HG03432 (cell line): ENCODE measurements at regions not wholly inside any gene's neighbourhood (a gene's known extent, or its start where the extent isn't known, plus 50 kb on each side); places are given as distances from the start of the nearest gene placed in this dataset.

Experiments used
- ATAC-seq: cut with Tn5 transposase; IDR thresholded peaks from one replicate; pipeline ENCODE4 v1.9.1; 2021; ENCODE audit warnings: mild to moderate bottlenecking, moderate library complexity; ENCODE audit not compliant: unreplicated experiment

DNA sequence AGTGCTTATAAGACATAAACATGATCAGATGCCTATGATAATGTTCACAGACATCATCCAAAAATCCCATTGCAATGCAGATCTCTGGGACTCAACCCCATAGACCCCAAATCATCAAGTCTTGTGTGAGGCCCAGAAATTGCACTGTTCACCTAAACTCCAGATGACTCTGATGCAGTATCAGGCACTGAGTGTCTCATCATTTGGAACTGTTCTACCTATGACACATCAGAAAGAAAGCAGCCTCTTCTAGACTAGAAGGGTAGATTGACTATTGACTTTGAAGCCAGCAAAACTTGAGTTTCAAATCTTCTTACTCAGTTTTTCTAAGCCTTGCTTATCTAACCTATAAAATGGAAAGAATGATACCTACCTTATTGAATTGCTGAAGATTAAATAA is 58.7 kb upstream of the PAPPA start:
- no peak for ATAC-seq

DNA sequence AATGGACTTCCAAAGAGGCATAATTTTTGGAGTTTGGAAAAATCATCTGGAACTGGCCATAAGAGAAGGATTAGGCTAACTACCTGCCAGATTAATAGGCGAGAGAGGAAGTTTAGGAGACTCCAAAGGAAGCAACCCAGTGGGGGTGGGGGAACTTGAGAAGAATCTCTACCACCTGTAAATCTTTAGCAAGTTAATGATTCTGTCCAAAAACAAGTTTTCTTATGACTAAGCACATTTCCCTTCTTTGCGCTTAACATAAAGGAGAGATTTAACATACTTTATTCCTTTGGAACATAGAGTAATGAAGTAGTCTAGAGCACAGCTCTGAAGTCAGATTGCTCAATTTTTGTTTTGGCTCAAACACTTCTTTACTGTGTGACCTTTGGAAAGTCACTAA is 58.2 kb upstream of the PAPPA start:
- ATAC-seq, result no peak

DNA sequence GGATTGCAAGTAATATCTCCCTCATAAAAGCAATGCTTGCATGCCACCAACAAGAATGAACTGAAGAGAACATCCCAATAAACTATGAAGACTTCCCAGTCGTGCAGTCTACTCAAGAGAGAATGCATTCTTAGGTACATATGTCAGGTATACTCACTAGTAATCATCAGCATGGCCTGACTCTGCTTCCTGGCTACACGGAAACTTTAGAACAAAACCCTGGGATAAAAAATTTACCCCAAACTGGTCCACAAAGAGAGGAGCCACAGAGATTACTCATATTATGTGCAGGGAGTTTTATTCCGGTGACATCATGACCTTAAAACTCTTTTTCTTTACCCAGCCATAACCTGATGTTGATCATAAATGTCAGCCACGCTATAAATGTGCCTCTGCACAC is 57.5 kb upstream of the PAPPA start:
- no peak for ATAC-seq

DNA sequence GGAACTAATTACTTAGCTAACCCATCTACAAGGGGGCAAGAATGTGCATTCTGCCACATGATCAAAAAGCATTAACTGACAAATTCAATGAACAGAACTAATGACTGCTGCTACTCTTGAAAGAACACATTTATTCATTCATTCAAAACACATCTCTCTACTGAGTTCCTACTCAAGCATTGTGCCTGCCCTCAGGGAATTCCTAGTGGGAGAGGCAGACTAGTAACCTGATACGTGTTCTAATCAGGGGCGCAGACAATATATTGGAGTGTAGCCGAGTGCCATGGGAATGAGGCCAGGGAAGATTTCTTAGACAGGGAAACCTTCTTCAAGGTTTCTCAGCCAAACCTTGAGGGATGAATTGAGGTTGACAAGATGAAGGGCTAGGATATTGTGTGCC is 56.7 kb upstream of the PAPPA start:
- no peak for ATAC-seq

DNA sequence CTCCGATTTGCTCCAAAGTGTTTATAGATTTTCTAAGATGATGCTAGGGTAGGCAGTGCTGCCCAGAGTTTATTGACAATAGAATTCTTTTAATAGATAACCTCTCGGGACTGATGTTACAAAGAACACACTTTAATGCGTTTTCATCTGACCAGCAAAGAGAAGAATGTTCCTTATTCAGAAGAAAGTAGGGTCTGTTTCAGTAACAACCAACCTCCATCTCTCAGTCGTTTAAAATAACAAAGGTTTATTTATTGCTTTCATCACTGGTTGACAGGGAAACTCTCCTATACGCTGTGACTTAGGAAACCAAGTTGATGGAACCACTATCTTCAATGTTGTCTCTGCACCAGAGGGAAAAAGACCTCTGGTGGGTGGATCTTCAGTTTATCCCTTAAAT is 55.1 kb upstream of the PAPPA start:
- no peak for ATAC-seq

DNA sequence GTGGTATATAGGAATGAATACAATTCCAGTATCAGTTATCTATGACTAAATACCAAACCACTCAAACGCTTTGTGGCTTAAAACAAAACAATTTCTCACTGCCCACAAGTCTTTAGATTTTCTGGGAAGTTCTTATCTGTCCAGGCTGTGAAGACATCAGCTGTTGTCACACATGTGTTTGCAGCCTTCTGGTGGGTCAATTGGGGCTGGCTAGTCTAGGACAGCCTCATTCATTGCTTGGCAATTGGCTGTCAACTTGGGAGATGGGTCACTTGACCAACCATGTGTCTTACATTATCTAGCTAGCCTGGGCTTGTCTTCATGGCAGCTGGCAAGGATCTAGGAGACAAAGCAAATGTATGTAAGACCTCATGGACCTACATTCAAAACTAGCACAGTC is 53.8 kb upstream of the PAPPA start:
- ATAC-seq, result no peak

DNA sequence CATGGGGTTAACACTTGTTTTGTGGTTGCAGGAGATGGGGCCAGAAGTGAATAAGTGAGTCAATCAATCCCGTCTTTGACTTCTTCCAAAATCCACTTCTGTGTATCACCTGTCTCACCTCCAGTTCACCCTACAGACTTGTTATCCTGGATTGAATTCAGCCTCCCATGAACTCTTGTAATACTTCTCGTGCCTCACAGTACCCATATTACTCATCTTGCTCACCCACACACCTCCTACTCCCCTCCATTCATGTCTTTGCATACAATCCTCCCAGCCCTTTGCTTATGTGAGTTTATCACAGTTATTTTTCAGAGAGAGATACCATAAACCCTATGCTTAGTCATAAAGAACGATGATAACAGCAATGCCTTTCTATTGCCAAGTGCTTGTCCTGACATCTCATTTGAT is 52.9 kb upstream of the PAPPA start:
- ATAC-seq, result no peak

DNA sequence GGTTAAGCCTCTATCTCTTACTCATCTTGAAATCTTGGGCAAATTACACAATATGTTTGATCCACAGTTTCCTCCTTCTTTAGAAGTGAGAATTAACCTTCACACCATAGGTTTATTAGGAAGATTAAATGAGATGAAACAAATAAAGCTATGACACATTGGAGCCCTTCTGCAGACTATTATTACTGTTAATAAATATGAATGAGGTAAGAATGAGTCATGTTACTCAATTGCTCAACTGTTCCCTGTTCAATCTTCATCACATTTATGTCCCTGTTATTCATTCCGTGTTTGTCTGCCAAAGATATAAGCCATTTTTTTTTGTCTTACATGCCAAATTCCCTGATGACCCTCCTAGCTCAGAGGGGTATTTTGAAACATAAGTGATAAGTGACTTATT is 52.1 kb upstream of the PAPPA start:
- ATAC-seq, result no peak

DNA sequence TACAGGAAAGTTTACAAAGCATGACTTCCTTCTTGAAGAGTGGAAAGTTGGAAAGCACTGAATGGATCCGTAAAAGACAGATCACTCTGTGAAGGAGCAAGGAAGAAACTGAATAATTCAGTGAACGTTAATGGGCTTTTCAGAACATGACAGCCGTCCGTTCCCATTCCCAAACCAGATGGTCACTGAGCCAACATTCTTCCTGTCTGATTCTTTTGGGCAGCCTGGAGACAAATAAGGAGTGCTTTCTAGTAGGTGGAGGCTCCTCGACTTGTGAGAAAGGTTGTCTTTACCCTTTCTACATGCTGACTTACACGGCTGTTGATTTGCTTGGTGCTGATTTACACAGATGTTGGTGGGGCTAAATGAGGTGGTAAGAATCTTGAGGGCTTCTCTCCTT is 51.0 kb upstream of the PAPPA start:
- no peak for ATAC-seq
